ENCODE measurements at regions not wholly inside any gene's neighbourhood (a gene's known extent, or its start where the extent isn't known, plus 50 kb on each side); places are given as distances from the start of the nearest gene placed in this dataset.
"Not testable (repeated sequence)": the region's sequence is repeated elsewhere in the genome, so short reads cannot be mapped to it uniquely, and the experiment has no call there.

- DNase-seq (ENCODE audit: low spot score): no peak
Observed at GRCh38 chr5:124512952-124513632, 233.3 kb downstream of the ZNF608 start.

- no peak for DNase-seq (ENCODE audit: low spot score)
Observed at GRCh38 chr5:124512236-124512635, 234.2 kb downstream of the ZNF608 start.

GRCh38 chr5:124511791-124512190 lies 234.6 kb downstream of the ZNF608 start:
- no peak for DNase-seq (ENCODE audit: low spot score)

GRCh38 chr5:124507688-124508087 lies 238.8 kb downstream of the ZNF608 start:
- DNase-seq (ENCODE audit: low spot score): no peak

- DNase-seq (ENCODE audit: low spot score): no peak
Observed at GRCh38 chr5:124504081-124504916, 242.1 kb downstream of the ZNF608 start.

GRCh38 chr5:124502551-124502950 lies 243.9 kb downstream of the ZNF608 start:
- no peak for DNase-seq (ENCODE audit: low spot score)

GRCh38 chr5:124499818-124500217 lies 246.6 kb downstream of the ZNF608 start:
- not testable (repeated sequence) for DNase-seq (ENCODE audit: low spot score)

- not testable (repeated sequence) for DNase-seq (ENCODE audit: low spot score)
Observed at GRCh38 chr5:124496968-124497367, 249.5 kb downstream of the ZNF608 start.

- no peak for DNase-seq (ENCODE audit: low spot score)
Observed at GRCh38 chr5:124494540-124495116, 251.8 kb downstream of the ZNF608 start.

GRCh38 chr5:124492444-124493224 lies 253.8 kb downstream of the ZNF608 start:
- no peak for DNase-seq (ENCODE audit: low spot score)

GRCh38 chr5:124490315-124490714 lies 256.1 kb downstream of the ZNF608 start:
- DNase-seq (ENCODE audit: low spot score): not testable (repeated sequence)

- no peak for DNase-seq (ENCODE audit: low spot score)
Observed at GRCh38 chr5:124481419-124481818, 265.0 kb downstream of the ZNF608 start.

- no peak for DNase-seq (ENCODE audit: low spot score)
Observed at GRCh38 chr5:124480964-124481363, 265.5 kb downstream of the ZNF608 start.

GRCh38 chr5:124480022-124480421 lies 266.4 kb downstream of the ZNF608 start:
- no peak for DNase-seq (ENCODE audit: low spot score)

- no peak for DNase-seq (ENCODE audit: low spot score)
Observed at GRCh38 chr5:124478264-124478663, 268.2 kb downstream of the ZNF608 start.

- no peak for DNase-seq (ENCODE audit: low spot score)
Observed at GRCh38 chr5:124477577-124477976, 268.9 kb downstream of the ZNF608 start.

GRCh38 chr5:124477062-124477461 lies 269.4 kb downstream of the ZNF608 start:
- no peak for DNase-seq (ENCODE audit: low spot score)

GRCh38 chr5:124474528-124475215 lies 271.8 kb downstream of the ZNF608 start:
- DNase-seq (ENCODE audit: low spot score): no peak

- DNase-seq (ENCODE audit: low spot score): no peak
Observed at GRCh38 chr5:124468671-124469411, 277.6 kb downstream of the ZNF608 start.

- DNase-seq (ENCODE audit: low spot score): no peak
Observed at GRCh38 chr5:124467745-124468144, 278.7 kb downstream of the ZNF608 start.

- no peak for DNase-seq (ENCODE audit: low spot score)
Observed at GRCh38 chr5:124466011-124466410, 280.4 kb downstream of the ZNF608 start.
